WERI-Rb-1 (cell line): ENCODE measurements at regions not wholly inside any gene's neighbourhood (a gene's known extent, or its start where the extent isn't known, plus 50 kb on each side); places are given as distances from the start of the nearest gene placed in this dataset.
A peak's percentile ranks its signal among the peaks of the same experiment; 100 is the strongest.

Source experiments
- DNase-seq: peaks from one replicate; pipeline ENCODE4 v3.0.0-alpha.2; 2020
- H3K27ac ChIP-seq: fragments of 250-450 bp; sonication (Bioruptor Pico); 2 replicates; pipeline ENCODE4 v1.5.1; 2020; ENCODE audit warnings: mild to moderate bottlenecking, moderate library complexity
- H3K27me3 ChIP-seq: fragments of 250-450 bp; sonication (Bioruptor Pico); 2 replicates; pipeline ENCODE4 v1.5.1; 2021; ENCODE audit warnings: mild to moderate bottlenecking, low read depth, moderate library complexity; ENCODE audit not compliant: insufficient read depth, severe bottlenecking
- H3K36me3 ChIP-seq: fragments of 250-450 bp; sonication (Bioruptor Pico); 2 replicates; pipeline ENCODE4 v1.5.1; 2020; ENCODE audit warnings: mild to moderate bottlenecking, moderate library complexity
- H3K4me3 ChIP-seq: 2 replicates; pipeline ENCODE4 v1.5.1; 2011; ENCODE audit warnings: low read depth, mild to moderate bottlenecking, control low read depth, low read length
- H3K9me3 ChIP-seq: fragments of 250-450 bp; sonication (Bioruptor Pico); 2 replicates; pipeline ENCODE4 v1.5.1; 2021; ENCODE audit warnings: mild to moderate bottlenecking, moderate library complexity; ENCODE audit not compliant: severe bottlenecking
- TF ChIP-seq, protein P1 (sequence below): IDR thresholded peaks from 2 replicates; pipeline ENCODE4 v1.5.1; 2011; ENCODE audit warnings: low read depth, mild to moderate bottlenecking, control low read depth, inconsistent platforms, low read length

DNA sequence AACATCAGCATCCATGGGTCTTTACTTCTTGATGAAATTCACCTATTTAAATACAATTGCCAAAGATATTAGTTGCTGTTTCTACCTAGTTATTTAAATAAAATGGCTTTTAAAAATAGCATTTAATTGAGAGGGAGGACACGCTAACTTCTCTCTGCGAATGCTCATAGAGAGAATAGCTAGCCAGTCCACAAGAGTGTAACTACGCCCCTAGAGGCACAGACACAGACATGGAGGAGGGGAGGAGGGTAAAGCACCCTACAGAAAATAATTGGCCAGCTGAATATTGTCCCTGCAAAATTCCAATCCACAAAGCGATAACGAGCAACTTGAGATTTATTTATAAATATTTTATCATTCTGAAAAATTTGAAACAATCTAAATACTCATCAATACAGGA lies 97.0 kb upstream of the PAPOLG start:
- TF ChIP-seq, protein P1, sequence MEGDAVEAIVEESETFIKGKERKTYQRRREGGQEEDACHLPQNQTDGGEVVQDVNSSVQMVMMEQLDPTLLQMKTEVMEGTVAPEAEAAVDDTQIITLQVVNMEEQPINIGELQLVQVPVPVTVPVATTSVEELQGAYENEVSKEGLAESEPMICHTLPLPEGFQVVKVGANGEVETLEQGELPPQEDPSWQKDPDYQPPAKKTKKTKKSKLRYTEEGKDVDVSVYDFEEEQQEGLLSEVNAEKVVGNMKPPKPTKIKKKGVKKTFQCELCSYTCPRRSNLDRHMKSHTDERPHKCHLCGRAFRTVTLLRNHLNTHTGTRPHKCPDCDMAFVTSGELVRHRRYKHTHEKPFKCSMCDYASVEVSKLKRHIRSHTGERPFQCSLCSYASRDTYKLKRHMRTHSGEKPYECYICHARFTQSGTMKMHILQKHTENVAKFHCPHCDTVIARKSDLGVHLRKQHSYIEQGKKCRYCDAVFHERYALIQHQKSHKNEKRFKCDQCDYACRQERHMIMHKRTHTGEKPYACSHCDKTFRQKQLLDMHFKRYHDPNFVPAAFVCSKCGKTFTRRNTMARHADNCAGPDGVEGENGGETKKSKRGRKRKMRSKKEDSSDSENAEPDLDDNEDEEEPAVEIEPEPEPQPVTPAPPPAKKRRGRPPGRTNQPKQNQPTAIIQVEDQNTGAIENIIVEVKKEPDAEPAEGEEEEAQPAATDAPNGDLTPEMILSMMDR: peak; percentile 22; the same call in 1 of the 2 replicates
- no peak overlapping the region for H3K4me3 ChIP-seq
- no peak overlapping the region for H3K27ac ChIP-seq
- peaks cover 10% of the 10 kb centered on the region for H3K27me3 ChIP-seq
- H3K9me3 ChIP-seq: no peaks in the 10 kb centered on the region
- DNase-seq: no peak
- no peaks in the 10 kb centered on the region for H3K36me3 ChIP-seq

DNA sequence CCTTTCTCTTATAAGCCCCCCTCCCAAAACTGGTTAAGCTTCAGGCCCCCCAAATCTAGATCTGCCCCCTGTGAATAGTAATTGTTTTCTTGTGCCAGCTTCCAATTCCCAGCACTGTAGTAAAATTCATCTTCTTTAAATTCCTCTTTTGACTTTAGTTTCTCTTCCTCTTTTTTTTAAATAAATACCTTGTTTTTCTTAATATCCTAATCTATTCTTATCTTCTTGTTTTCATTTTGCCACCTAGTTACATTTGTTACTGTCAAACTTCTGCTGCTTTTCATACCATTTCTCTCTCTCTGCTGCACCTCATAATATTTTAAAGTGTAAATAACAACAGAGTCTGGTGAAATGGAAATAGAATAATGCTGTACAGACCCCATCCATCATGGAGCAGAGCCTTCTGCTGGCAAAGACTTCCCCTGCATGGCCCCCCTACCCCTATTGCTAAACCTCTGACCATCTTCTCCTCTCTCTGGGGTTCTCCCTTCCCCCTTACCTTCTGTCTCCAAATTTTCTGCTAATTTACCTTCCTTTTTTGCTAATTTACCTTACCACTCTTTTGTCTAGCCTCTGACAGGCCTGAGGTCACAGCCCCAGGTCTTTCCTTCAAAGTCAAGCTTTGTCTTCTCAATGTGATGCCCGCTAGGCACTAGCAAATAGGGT lies 94.9 kb upstream of the PAPOLG start:
- no peaks in the 10 kb centered on the region for H3K36me3 ChIP-seq
- no peak for DNase-seq
- H3K4me3 ChIP-seq: no peak overlapping the region
- peaks cover 10% of the 10 kb centered on the region for H3K27me3 ChIP-seq
- no peaks in the 10 kb centered on the region for H3K9me3 ChIP-seq
- TF ChIP-seq, protein P1: no peak
- no peak overlapping the region for H3K27ac ChIP-seq

DNA sequence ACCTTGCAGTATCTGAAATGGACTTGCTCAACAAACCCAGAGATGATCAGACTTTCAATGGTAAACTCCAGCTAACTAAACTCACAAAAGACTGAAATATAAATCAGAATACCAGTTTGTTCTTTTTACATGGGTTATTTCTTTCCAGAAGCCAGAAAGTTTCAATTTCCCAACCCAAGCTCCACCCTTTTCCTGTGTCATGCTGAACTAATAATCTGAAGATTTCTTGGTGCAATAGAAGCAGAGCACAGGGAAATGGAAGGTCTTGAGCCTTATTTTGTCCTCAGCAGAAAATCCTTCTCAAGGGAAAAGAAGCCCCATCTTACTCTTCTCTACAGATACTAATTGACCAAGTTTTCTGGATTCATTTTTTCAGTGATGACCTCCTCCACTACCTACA lies 93.3 kb upstream of the PAPOLG start:
- H3K4me3 ChIP-seq: no peak overlapping the region
- DNase-seq: no peak
- no peaks in the 10 kb centered on the region for H3K9me3 ChIP-seq
- no peak overlapping the region for H3K27ac ChIP-seq
- H3K27me3 ChIP-seq: peaks cover 10% of the 10 kb centered on the region
- no peaks in the 10 kb centered on the region for H3K36me3 ChIP-seq
- TF ChIP-seq, protein P1: no peak

DNA sequence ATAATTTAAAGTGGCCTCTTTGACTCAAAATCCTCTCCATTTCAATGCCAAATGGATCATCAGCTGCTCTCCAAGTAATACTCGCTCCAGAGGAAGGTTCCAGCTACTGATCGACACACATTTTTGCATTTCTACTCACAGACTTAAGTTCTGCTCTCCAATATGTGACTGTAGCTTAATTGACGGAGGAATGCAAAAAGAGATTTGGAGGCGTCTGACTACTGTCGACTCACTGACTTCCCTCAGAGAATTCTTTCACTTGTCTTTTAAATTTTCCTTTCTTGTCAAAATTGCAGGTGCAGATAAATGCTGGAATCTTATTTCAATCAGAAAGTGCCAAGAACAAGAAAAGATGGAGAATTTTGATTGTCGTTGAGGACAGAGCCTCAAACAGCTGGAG lies 84.1 kb upstream of the PAPOLG start:
- TF ChIP-seq, protein P1: no peak
- DNase-seq: no peak
- Histone ChIP-seq H3K27me3 (peaks cover 17% of the 10 kb centered on the region), H3K36me3 (no peaks in the 10 kb centered on the region), H3K27ac (no peak overlapping the region), H3K9me3 (no peaks in the 10 kb centered on the region), H3K4me3 (no peak overlapping the region)

DNA sequence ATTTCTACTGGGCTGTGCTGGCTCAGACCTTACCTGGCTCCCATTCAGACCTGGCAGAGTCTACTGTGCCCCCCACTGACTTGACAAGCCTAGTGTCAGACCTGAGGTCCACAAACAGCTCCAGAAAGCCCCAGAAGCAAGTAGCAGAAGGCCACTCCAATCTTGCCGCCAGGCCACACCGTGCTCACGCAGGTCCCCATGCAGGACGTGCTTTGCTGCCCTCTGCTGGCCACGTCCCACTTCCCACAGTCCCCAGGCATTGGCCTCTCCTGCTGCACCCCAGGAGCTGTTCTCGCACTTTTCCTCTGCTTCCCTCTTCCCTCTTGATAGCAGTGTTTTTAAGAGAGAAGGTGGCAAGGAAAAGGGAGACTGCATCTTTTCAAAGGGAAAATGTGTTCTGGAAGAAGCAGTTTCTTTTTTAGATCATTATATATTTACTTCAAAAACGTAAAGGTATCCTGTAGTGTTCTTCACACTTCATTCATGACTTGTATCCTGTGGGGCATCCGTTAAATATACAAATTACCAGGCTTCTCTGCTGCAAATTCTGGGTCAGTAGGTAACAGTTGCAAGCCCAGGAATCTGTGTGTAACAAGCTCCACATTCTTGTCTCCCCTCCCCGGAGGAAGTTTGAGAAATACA lies 81.4 kb upstream of the PAPOLG start:
- TF ChIP-seq, protein P1: peak; percentile 100

More for the DNA sequence above, 81.4 kb upstream of the PAPOLG start:
- DNase-seq: peak; percentile 94
- Histone ChIP-seq H3K27ac (no peak overlapping the region), H3K27me3 (peaks cover 17% of the 10 kb centered on the region), H3K9me3 (no peaks in the 10 kb centered on the region), H3K4me3 (no peak overlapping the region), H3K36me3 (no peaks in the 10 kb centered on the region)
